ENCODE measurements at regions not wholly inside any gene's neighbourhood (a gene's known extent, or its start where the extent isn't known, plus 50 kb on each side); places are given as distances from the start of the nearest gene placed in this dataset.

- TF ChIP-seq SIN3A (IDR thresholded peaks at IDR 0.05; ENCODE audit: low read depth) (no peak), CTCF (IDR thresholded peaks at IDR 0.05 in 2 of 3, conservative IDR thresholded peaks at IDR 0.05 in 1 of 3; ENCODE audit: borderline replicate concordance in 1 of 3, insufficient read depth in 1 of 3, low read depth in 2 of 3, low read length in 2 of 3) (no peak), POLR2AphosphoS5 (IDR thresholded peaks at IDR 0.05; ENCODE audit: low read depth, low read length) (no peak), ZNF274 (IDR thresholded peaks at IDR 0.05; ENCODE audit: low read depth, low read length) (no peak), ZFX (IDR thresholded peaks at IDR 0.05) (no peak)
Measured at GRCh38 chr4:56169061-56169460, 218.2 kb downstream of the AASDH start.

Measured in HCT116 (cell line).